GM13976 (cell line): ENCODE measurements at regions not wholly inside any gene's neighbourhood (a gene's known extent, or its start where the extent isn't known, plus 50 kb on each side); places are given as distances from the start of the nearest gene placed in this dataset.

Source experiments
- DNase-seq: peaks from one replicate; pipeline ENCODE4 v3.0.0; 2012; ENCODE audit warnings: low spot score
- in situ Hi-C: fragments of 300-500 bp; cut with MboI; formaldehyde crosslinking; loops from one replicate; pipeline ENCODE4 v1.12.0; 2022; ENCODE audit warnings: low sequenced_read_pairs, mixed read lengths, inconsistent platforms; ENCODE audit not compliant: unreplicated experiment
- TF ChIP-seq, protein P1 (sequence below): IDR thresholded peaks from 2 replicates; pipeline ENCODE4 v1.5.1; 2012; ENCODE audit warnings: borderline replicate concordance, mild to moderate bottlenecking; ENCODE audit not compliant: insufficient read depth; ENCODE audit errors: extremely low read depth, missing control alignments, control extremely low read depth

- in situ Hi-C loops, result no loop called here
Observed at GRCh38 chr11:127451861-127452260, 451.3 kb upstream of the KIRREL3 start.

DNA sequence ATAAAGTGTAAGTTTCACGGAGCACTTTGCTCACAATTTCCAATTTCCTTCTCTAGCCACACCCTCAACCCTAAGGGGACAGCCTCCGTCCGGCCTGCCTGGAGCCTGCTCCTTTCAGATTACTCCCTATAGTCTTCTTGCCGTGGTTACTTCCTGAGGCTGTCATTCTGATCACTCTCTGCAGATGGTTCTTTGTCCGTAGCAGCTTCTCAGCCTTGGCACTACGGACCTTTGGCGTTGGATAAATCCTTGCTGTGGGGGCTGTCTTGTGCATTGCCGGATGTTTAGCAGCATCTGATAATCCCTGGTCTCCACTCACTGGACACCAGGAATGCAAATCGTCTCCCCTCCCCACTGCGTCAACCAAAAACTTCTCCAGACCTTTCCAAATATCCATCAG is 447.5 kb upstream of the KIRREL3 start:
- in situ Hi-C loops, result no loop called here
- no peak for DNase-seq
- TF ChIP-seq, protein P1, sequence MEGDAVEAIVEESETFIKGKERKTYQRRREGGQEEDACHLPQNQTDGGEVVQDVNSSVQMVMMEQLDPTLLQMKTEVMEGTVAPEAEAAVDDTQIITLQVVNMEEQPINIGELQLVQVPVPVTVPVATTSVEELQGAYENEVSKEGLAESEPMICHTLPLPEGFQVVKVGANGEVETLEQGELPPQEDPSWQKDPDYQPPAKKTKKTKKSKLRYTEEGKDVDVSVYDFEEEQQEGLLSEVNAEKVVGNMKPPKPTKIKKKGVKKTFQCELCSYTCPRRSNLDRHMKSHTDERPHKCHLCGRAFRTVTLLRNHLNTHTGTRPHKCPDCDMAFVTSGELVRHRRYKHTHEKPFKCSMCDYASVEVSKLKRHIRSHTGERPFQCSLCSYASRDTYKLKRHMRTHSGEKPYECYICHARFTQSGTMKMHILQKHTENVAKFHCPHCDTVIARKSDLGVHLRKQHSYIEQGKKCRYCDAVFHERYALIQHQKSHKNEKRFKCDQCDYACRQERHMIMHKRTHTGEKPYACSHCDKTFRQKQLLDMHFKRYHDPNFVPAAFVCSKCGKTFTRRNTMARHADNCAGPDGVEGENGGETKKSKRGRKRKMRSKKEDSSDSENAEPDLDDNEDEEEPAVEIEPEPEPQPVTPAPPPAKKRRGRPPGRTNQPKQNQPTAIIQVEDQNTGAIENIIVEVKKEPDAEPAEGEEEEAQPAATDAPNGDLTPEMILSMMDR, result no peak

More at GRCh38 chr11:127451861-127452260, 451.3 kb upstream of the KIRREL3 start:
- TF ChIP-seq, protein P1, result no peak
- no peak for DNase-seq

GRCh38 chr11:127445476-127445875 is 444.9 kb upstream of the KIRREL3 start:
- no peak for DNase-seq
- in situ Hi-C loops, result no loop called here
- TF ChIP-seq, protein P1, result no peak

DNA sequence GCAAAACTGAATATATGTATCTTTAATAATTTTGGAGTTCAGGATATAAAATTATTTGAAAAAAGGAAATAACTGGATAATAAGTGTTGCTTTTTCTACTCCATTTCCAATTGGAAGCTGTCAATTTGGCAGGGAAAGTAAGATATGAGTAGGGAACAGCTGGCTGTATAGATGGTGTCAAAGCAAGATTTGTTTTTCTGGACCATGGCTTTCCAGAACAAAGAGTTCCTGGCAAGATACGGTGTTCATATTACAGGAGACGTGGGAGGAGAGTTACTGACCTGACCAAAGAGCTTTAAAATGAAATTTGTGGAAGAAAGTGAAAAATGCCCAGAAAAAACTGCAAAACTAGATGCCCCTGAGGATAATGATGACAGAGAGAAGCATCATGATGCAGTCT is 442.7 kb upstream of the KIRREL3 start:
- in situ Hi-C loops, result no loop called here
- DNase-seq, result no peak
- TF ChIP-seq, protein P1, result no peak

- in situ Hi-C loops, result no loop called here
- TF ChIP-seq, protein P1, result no peak
- DNase-seq, result no peak
Observed at GRCh38 chr11:127440616-127441015, 440.0 kb upstream of the KIRREL3 start.

DNA sequence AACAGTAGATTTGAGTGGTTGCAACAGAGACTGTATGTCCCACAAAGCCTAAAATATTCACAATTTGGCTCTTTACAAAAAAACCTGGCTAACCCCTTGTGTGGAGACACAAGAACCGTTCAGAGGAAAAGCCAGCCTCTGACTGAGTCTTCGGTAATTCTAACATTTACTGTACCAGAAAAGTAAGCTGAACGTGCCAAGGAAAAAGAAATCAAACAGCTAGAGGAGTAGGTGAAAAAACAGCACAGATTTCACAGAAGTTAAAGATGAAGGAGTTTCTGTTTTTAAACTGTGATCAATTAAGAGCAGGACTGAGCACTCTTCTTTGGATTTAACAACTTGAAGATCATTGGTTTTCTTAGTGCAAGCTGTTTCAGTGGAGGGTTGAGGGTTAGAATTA is 424.7 kb upstream of the KIRREL3 start:
- in situ Hi-C loops, result no loop called here
- TF ChIP-seq, protein P1, result no peak
- no peak for DNase-seq

DNA sequence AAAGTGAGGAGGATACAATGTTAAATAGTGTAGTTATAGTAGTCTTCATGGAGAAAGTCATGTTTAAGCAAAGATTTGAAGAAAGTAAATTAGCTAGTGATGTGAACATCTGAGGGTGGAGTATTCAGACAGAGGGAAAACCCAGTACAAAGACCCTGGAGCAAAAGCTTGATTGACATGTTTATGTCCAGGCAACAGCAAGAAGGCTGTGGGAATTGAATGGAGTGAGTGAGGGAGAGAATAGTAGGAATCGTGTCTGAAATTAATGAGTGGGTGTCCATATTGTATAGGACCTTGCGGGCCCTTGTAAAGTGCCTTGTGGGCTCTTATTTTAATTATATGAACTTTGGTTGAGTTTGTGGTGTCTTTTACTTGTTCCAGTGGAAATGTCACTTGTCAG is 424.1 kb upstream of the KIRREL3 start:
- no peak for DNase-seq
- in situ Hi-C loops, result no loop called here

More for the DNA sequence above, 424.1 kb upstream of the KIRREL3 start:
- TF ChIP-seq, protein P1, result no peak
